ENCODE measurements at regions not wholly inside any gene's neighbourhood (a gene's known extent, or its start where the extent isn't known, plus 50 kb on each side); places are given as distances from the start of the nearest gene placed in this dataset.

DNA sequence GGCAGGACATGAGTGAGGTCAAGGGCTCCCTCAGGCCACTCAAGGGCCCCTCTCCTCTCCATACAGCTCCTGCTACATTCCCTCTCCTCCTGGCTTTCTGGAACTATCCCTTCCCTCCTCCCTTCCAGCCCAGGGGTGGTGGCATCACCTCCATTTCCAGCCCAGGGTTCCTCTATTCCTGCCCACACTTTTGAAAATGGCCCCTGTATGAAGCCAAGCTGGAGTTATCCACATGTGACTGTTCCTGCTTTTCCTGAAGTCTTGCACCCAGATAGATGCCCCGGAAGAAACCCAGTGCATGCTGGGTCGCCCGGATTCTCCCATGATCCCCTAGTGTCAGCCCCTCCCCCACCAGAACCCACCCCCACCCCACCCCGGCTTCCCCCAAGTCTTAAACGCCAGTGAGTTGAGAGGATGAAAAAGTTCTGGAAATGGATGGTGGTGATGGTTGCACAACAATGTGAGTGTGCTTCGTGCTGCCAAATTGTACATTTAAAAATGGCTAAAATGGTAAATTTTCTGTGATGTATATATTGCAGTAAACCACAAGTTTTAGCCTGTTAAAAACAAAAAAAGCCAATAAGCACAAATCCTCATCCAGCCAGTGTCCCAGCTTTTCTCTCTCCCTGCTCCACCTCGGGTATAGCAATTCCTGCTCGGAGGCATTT is 136.9 kb downstream of the SCARB1 start:
- intact Hi-C loops (cut with DNase I): no loop called here
- DNase-seq: no peak

DNA sequence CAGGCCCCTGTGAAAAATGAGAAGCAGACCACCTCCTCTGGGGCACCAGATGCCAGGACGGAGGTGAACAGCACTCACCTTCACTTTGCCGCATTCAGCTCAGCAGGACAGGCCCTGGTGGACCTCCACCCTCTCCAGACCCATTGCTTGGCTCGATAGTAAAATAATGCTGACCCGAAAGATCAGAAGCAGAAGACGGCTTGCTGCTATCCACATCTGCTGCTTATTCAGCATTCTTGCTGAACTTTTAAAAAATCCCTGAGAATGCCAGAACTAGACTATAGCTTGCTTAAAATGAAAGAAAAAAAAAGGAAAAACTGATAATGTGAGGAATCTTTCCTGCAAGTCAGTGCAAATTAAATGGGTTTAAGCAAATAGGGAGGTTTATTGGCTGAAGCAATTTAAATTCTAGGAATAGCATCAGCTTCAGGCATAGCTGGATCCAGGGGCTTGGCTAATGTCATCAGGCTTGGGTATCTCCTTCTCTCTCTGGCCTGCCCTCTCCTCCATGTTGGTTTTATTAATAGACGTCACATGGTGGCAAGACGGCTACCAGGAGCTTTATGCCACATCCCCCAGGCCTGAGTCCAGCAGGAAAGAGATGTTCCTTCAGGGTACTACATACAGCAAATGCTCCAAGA is 137.9 kb downstream of the SCARB1 start:
- peak in 1 of 10 donors; percentile 32 for DNase-seq
- intact Hi-C loops (cut with DNase I): no loop called here

DNA sequence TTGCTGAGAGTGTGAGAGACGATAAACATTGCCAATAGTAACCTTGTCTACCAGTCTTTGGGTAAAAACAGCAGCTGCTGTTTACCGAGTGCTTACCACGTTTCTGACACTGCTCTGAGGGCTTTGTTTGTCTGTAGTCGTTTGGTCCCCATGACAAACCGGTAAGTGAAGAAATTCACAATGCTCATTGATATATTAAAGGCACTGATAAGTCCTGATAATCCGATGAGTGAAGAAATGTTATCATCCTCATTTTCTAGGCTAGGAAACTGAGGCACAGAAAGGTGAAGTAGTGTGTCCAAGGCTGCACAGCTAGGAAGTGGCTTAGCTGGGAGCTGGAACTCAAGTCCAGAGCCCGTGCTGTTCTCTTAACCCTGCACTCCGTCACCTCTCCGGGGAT is 138.6 kb downstream of the SCARB1 start:
- DNase-seq: no peak
- intact Hi-C loops (cut with DNase I): no loop called here

DNA sequence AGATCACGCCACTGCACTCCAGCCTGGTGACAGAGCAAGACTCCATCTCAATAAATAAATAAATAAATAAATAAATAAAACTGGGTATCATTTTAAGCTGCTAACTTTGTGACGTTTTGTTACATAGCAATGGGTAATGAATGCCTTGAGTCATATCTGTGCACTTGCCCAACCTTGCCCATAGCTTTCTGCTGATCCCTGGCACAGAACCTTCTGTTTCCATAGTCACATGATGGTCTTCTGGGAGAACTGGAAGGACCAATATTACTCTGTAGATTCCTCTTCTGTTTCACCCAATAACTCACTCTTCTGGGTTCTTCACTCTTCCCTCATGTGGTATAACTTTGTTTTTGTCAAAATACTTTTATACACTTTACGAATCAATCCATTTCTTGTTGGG is 140.8 kb downstream of the SCARB1 start:
- intact Hi-C loops (cut with DNase I): no loop called here
- no peak for DNase-seq

DNA sequence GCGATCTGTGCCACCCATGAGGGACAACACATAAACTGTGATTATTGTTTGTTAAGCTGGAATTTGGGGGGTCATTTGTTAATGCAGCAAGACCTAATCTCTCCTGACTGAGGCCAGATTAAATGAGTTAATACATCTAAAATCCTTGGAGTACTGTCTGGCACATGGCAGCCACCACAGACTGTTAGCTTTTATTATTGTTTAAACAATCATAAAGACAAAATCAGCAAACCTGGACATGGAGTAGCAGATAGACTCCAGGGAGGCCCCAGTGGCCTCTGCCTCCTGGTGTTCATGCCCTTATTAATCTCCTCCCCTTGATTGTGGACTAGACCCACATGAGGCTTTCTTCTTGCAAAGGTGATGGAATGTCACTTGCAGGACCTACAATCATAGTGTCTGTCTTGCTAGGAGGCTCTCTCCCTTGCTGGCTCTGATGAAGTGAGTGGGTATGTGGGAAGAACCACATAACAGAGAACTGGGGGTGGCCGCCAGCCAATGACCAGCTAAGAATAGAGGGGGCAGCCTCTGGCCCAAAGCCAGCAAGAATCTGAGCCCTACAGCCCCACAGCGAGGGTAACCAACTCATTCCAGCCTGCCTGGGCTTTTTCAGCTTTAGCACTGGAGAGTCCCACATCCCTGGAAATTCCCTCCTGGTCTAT is 142.0 kb downstream of the SCARB1 start:
- DNase-seq: peak in 1 of 10 donors; percentile 84
- intact Hi-C loops (cut with DNase I): no loop called here

DNA sequence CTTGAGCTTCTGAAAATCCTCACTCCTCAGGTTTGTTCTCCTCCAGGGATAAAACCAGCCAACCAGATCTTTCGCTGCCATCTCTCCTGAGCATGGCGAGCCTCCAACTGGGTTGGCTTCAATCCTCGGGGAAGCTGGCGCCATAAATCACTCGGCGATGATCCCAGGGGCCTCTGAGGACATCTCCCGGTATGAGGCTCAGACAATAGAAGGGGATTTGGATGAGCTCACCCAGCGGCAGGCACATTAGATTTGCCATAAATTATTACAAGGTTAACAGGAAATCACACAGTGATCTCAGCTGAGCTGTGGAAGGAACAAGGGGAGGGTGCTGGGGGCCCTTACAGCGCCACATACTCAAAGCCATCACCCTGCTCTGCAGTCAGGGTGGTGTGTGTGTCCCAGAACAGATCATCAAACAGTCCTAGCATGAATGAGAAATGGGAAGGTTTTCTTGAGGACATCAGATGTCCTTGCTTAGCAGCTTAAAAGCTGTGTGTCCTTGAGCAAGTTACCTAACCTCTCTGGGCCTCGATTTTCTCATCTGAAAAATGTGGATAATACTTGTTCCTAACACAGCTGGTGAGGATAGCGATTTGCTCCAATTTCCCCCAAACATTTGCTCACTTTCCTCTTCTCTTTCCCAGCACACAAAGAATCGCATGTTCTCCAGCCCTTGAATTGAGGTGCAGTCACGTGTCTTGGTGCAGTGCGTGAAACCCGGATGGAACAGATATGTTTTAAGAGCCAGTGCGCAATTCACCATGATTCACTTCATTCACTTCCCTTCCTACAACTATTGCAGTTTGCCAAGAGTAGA is 142.8 kb downstream of the SCARB1 start:
- DNase-seq: peak in 9 of 10 donors; percentile 46 to 90 (median 61)
- intact Hi-C loops (cut with DNase I): no loop called here

DNA sequence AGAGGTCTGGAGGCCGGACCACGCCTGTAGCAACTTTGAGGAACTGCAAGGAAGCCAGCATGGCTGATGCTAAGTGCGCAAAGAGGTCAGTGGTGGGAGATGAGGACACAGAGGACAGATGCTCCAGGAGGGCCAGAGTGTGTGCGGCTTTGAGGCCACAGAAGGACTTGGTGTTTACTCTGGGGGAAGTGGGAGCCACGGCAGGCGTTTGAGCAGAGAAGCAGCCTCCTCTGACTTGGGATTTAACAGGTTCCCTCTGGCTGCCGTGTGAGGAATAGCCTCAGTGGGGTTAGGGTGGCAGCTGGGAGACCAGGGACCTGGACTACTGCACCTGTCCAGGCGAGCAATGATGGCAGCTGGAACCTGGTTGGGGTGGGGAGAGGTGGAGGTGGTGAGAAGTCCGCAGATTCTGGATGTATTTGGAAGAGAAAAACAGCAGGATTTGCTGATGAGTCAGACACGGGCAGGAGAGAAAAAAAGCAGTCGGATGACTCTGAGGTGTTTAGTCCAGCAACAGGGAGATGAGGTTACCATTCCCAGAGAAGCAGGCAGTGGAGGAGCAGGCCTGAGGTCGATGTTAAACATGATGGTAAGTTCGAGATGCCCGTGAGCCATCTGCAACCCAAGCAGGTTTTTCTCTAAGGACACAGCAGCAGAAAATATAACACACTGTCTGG is 143.5 kb downstream of the SCARB1 start:
- peak in 2 of 10 donors; percentile 84 to 89 for DNase-seq
- intact Hi-C loops (cut with DNase I): no loop called here

DNA sequence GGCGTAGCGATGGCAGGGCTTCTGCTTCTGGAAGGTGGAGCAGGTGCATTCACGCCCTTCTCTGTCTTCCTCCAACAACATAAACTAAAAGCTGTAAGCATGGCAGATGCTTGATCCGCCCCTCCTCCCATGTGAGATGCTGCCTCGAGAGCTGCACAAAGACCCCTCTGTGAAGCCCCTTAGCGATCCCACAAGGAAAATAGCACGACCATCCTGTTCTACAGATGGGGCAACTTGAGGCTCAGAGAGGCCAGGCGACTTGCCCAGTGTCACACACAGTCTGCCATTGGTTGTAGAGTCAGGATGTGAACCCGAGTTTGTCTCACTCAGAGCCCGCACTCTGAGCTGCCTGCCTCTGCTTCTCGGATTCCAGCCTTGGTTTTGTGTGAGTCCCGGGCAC is 144.4 kb downstream of the SCARB1 start:
- intact Hi-C loops (cut with DNase I): no loop called here
- DNase-seq: no peak

DNA sequence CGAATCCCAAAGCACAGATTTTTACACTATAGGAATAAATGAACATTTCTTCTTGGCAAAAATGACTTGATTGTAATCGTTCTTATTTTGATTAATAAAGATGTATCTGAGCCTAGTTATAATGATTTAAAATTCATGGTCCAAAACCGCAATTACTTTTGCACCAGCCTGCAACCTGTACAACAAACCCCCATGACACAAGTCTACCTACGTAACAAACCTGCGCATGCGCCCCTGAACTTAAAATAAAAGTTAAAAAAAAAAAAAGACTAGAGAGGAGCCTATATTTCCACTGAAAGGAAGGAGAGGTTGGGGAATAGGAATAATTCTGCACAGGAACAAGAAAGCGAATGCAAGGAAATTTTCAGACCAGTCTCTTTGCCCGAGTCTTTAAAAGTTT is 145.2 kb downstream of the SCARB1 start:
- no peak for DNase-seq
- intact Hi-C loops (cut with DNase I): no loop called here

DNA sequence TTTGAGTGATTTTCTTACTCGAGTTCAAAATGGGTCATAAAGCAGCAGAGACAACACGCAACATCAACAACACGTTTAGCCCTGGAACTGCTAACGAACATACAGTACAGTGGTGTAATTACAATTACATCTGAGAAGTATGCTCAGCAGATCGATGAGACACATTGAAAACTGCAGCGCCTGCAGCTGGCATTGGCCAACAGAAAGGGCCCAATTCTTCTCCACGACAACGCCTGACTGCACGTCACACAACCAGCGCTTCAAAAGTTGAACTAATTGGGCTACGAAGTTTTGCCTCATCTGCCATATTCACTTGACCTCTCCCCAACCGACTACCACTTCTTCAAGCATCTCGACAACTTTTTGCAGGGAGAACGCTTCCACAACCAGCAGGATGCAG is 145.6 kb downstream of the SCARB1 start:
- intact Hi-C loops (cut with DNase I): no loop called here
- DNase-seq: no peak

DNA sequence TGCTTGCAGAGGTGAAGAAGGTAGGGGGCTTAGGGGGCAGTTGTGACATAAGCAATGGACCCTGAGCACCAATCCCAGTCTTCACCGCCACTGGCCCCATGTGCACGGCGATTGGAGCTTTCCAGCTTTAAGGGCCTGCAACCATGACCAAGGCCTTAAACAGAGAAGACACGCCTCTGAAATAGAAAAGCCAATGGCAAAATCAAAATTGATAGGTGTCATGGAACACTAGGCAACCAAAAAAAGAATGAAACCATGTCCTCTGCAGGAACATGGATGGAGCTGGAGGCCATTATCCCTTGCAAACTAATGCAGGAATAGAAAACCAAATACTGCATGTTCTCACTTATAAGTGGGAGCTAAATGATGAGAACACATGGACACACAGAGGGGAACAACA is 146.3 kb downstream of the SCARB1 start:
- DNase-seq: no peak
- intact Hi-C loops (cut with DNase I): no loop called here

DNA sequence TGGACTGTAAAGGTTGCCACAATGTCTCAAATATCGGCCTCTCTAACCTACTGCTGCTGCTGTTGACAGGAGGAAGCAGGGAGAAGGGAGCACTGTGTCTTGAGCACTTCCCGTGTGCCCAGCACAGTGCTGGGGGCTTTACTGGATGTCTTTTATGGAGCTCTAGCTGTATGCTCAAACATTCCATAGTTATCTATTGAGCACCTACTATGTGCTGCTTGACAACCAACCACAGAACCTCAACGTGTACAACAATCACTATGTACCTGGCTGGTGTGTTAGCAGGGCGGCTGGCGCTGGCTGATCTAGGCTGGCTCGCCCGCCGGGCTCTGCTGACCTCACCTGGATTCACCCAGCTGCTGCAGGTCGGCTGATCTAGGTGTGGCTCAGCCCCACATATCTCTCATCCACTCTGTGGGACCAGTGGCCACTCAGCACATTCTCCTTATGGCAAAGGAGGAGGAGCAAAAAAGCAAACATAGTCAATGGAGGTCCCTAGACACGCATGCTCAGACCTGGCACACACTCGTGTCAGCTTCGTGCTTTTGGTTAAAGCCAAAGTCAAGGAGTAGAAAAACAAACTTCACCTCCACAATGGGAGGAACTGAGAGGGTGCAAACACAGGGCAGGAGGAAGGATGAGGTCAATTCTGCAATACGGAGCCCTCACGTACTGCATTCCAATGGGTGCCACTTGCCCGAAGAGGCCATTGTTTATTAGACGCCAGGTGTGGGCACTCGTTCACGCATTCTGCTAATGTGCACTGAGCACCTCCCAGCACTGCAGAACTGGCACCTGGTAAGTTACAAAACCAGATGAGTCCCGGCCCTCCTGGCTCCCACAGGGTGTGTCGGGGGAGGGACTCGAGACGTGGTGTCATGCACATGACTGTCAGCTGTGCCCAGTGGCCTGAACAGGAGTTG is 147.2 kb downstream of the SCARB1 start:
- no peak for DNase-seq
- intact Hi-C loops (cut with DNase I): no loop called here

DNA sequence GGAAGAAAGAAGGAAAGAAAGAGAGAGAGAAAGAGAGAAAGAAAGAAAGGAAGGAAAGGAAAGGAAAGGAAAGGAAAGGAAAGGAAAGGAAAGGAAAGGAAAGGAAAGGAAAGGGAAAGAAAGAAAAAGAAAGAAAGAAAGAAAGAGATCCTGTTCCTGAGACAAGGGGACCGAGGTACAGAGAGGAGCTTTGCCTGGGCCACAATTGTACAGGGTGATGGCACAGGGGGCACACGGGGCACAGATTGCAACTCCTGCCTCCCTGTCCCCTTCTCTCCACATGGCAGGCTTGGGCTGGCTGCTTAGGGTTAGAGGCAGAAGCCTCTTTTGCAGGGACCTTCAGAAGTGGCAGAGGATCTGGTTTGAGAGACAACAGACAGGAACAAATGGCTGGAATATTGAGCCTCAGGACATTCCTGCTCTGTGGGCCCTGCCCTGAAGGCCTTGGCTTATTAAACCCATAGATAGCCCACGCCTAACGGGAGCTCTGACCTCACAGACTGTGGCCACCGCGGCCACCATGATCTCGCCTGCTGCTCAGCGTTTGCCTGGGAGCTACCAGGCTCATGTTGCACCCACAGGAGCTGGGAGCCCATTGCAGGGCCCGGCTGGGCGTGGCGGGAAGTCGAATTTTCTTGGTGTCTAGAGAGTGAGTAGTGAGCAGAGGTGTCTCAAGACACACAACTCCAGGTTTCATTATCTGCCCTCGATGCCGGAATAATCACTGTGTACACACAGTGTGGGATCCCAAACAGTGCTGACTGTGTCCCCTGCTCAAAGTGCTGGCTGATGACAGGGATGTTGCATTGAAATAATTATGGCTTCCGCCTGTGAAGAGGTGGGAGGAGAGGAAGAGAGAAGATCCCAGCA is 147.9 kb upstream of the NCOR2 start:
- intact Hi-C loops (cut with DNase I): no loop called here
- DNase-seq: no peak

DNA sequence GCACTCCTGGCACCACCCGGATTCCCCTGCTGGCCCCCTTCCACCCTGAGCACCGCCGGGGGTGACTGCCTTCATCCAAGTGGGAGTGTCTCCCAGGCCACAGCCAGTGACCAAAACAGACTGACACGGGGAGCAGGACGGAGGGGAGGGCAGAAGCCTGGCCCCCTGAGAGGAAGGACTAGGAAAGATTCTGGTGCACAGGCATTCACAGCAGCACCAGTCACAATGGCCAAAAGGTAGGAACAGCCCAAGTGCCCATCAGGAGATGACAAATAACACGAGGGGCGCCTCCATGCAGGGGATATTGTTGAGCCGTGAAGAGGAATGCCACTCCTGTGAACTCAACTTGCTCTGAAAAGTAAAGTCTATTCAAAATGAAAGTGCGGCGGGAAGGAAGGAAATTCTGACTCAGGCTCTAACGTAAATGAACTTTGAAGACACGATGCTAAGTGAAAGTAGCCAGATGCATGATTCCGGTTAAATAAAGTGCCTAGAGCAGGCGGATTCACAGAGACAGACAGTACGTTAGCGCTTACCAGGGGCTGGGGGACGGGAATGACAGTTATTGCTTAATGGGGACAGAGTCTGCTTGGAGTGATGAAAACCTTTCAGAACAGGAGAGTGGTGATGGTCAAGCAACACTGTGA is 146.1 kb upstream of the NCOR2 start:
- no peak for DNase-seq
- intact Hi-C loops (cut with DNase I): no loop called here

DNA sequence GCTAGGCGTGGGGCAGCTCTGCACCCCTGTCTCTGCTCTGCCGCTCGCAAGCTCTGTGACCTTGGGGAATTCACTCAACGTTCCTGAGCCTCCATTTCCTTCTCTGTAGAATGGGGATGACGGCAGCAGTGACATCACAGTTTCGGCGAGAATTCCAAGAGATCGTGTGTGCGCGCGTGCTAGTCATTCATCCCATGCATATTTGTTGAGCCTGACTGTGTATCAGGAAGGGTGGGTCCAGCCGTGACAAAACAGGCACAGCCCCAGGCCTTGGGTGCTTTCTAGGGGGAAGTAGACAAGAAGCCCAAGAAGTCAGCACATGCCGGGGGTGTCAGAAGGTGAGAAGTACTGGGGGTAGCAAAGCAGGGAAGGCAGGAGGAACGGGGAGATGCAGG is 145.6 kb upstream of the NCOR2 start:
- intact Hi-C loops (cut with DNase I): no loop called here

DNA sequence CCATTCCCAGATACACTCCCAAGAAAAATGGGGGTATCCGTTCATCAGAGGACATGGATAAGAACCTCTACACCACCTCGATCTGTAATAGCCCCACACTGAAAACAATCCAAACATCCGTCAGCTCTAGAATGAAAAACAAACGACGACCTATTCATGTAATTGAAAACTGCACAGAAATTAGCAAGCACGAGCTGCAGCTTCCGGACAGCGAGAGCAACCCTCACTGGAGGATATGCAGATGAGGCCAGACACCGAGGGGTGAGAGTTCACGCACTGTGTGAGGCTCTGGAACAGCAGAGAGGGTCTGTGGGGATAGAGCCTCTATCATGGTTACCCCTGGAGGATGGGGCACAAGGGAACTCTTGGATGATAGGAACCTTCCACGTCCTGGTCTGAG is 143.9 kb upstream of the NCOR2 start:
- DNase-seq: no peak
- intact Hi-C loops (cut with DNase I): no loop called here

More for the DNA sequence above, 145.6 kb upstream of the NCOR2 start:
- DNase-seq: peak in 1 of 10 donors; percentile 69

DNA sequence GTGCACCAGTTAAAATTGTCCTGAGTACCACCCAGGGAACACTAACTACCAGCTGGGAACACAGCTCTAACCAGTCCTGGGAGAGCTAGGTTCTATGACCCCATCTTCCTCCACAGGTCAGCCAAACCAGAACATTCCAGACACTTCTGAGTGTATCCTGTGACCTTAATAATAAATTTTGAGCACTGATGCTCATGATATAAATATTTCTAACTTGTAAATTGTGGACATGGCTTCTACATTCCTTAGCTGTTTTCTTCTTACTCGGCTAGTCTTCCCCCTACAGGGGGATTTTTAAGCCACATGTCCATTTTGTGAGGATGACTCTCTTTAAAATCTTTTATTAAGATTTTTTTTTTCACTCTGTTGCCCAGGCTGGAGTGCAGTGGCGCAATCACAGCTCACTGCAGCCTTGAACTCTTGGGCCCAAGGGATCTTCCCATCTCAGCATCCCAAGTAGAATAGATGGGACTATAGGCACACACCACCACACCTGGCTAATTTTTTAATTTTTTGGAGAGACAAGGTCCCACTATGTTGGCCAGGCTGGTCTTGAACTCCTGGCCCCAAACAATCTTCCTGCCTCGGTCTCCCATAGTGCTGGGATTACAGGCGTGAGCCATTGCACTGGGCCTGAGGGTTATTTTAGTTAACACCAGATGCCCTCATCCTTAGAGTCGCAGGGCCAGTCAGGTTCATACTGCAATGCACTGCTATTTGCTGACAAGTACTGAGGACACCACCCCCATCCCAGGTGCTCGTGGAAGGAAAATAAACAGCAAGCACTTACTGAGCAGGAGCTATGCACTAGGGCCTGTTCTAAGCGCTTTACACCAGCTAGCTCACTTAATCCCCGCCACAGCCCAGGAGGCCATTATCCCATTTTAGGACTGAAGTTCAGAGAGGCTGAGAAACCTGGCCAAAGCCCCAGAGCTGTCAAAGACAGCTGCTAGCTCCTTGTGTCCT is 142.6 kb upstream of the NCOR2 start:
- peak in 1 of 10 donors; percentile 8 for DNase-seq
- intact Hi-C loops (cut with DNase I): no loop called here
